ENCODE measurements at regions not wholly inside any gene's neighbourhood (a gene's known extent, or its start where the extent isn't known, plus 50 kb on each side); places are given as distances from the start of the nearest gene placed in this dataset.

DNA sequence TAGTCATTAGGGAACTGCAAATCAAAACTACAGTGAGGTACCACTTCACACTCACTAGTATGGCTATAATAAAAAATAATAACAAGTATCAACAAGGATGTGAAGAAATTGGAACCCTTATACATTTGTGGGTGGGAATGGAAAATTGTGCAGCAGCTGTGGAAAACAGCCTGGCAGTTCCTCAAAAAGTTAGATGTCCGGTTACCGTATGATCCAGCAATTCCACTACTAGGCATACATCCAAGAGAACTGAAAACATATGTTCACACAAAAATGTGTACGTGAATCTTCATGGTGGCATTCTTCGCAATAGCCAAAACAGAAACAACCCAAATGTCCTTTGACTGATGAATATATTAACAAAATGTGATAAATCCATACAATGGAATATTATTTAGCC, 187.9 kb upstream of the LYSMD4 start:
- DNase-seq (ENCODE audit: low spot score): no peak

GRCh38 chr15:99918072-99918471, 184.8 kb upstream of the LYSMD4 start:
- no peak for DNase-seq (ENCODE audit: low spot score)

DNA sequence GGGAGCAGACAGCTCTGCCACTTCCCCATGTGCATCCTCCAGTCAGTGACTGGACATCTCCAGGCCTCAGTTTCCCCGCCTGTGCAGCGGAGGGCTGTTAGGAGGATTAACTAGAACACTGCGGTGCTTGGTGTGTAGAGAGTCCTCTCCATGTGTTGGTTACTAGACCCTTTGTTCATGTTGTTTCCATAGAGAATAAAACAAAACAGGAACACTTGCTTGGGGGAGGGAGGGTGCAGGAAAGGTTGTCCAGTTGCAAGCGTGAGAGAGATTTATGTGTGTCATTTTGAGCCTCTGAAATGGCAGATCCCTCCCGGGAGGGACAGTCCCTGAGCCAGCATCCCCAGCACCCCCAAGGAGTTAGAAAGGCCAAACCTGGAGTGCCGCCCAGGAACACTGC, 184.0 kb upstream of the LYSMD4 start:
- DNase-seq (ENCODE audit: low spot score): no peak

DNA sequence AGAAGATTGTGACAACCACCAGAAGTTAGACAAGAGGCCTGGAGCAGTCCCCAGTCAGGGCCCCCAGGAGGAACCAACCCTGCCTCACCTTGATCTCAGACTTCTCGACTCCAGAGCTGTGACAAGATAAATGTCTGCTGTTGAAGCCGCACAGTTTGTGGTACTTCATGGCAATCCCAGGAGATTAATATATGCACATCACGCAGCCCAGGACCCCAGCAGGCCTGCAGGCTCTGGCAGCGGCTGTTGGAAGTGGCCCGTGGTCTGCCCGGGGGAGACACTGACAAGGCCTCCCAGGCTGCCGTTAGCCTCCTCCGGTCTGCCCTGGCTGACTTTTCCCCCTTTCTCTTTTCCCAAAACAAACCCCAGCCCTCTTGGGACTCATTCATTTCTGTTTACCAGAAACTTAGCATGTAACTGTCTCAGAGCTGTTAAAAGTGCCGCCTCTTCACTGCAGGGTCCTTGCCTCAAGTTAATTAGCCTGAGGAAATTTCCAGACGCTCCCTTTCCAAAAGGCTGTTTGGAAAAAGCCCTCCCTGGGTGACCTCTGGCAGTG, 183.5 kb upstream of the LYSMD4 start:
- DNase-seq (ENCODE audit: low spot score): no peak

DNA sequence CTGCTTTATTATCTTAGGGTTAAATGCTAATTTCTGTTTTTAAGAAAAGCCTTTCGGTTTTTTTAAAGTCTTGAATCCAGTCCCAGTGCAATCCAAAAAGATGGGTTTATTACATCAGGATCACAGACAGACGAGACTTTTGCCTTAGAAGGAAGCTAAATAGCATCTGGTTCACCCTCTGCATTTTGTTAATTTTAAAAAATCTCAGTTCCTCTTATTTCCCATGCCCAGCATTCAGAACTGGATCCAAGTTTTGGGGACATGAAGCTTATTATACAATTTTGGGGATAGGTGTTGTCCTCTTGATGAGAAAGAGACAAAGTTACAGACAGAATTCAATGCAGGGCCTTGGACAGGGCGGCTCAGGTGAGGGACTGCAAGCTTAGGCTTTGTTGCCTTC, 181.5 kb upstream of the LYSMD4 start:
- DNase-seq (ENCODE audit: low spot score): no peak

- DNase-seq (ENCODE audit: low spot score): no peak
Measured at GRCh38 chr15:99911816-99912215, 178.6 kb upstream of the LYSMD4 start.

DNA sequence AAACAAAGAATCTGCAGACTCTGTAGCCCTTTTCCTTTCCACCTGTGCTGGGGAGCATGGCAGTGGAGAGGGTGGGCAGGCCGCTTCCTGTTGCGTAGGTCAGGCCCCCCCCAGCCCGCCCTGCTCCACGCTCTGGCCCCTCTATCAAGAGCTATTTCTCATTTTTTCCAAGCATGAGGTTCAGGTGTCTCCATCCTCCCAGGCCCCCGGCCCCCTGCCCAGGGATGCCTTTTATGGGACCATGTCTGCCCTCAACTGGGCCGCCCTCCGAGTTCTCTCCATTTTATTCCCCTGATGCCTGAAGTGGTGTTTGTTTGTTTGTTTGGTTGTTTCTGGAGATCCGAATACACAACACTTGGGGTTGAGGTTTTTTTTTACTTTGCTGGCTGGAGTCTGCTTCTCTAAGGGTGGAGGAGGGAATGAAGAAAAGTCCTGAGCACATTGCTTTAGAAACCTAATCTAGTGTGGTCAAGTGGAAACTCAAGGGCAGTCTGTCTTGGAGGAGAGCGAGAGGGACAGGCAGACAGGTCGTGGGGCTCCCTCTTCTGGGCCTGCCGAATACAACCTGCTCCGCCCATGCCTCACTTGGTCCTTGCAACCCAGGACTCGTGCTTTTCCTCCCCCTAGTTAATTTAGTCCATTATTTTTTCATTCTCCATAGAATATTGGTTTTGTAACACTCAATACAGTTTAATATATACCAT, 176.5 kb upstream of the LYSMD4 start:
- peak; percentile 18 for DNase-seq (ENCODE audit: low spot score)

DNA sequence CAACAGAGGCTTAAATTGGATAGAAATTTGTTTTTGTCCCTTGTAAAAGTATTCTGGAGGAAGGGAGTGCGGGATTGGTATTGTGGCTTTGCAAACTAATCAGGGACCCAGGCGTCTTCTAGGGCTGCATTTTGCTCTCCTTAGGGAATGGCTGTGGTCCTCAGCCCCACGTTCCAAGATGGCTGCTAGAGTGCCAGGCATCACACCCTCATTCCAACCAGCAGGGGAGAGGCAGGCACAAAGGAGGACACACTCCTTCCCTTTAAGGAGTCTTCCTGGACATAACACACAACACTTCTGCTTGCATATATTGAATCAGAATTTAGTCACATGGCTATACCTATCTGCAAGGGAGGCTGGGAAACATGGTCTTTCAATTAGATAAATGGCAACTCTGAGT, 174.5 kb upstream of the LYSMD4 start:
- DNase-seq (ENCODE audit: low spot score): no peak

DNA sequence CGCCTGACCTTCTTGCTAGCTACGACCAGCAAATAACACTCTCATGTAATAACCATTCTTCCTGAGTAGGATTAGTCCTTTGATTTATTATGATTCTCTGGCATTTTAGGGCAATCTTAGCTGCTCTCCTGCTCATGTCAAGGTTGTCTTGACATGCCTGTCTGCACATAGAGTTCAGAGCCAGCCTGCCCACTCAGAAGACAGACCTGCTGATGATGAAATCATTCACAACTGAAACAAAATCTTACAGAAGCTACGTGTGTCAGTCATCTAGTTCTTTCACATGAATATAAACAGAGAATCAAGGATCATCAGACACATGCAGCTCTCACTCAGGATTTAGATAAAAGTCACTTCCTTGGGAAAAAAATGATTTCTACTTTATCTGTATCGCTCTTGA, 173.6 kb upstream of the LYSMD4 start:
- DNase-seq (ENCODE audit: low spot score): no peak

DNA sequence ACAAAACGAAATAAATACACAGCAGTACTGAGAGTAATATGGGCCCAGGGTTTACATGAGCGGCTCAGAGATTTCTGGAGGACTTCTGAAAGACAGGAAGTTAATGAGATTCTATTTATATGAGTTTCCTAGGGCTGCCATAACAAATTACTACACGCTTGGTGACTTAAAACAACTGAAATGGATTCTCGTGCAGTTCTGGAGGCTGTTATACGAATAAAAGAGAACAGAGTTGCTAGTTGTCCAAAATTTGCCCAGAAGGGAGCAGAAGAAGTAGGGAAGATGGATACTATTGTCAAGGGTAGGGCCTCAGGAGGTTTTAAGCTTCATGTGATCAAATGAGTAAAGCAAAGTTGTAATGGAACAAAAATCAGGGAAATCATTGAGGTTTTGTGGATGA, 173.1 kb upstream of the LYSMD4 start:
- no peak for DNase-seq (ENCODE audit: low spot score)

GRCh38 chr15:99902248-99902928, 169.2 kb upstream of the LYSMD4 start:
- DNase-seq (ENCODE audit: low spot score): no peak

DNA sequence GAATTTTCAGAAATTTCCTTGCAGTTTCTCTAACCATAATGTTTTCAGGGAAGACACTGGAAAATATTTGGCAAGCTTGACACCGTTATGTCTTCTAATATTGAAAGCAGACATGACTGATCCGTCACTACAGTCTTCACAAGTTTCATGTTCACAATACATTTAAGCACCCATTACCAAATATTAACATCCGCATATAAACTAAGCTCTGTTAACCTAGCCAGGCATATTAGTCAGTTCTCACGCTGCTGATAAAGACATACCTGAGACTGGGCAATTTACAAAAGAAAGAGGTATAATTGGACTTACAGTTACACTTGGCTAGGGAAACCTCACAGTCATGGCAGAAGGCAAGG, 162.7 kb upstream of the LYSMD4 start:
- DNase-seq (ENCODE audit: low spot score): no peak

GRCh38 chr15:99895189-99895955, 162.1 kb upstream of the LYSMD4 start:
- DNase-seq (ENCODE audit: low spot score): no peak

DNA sequence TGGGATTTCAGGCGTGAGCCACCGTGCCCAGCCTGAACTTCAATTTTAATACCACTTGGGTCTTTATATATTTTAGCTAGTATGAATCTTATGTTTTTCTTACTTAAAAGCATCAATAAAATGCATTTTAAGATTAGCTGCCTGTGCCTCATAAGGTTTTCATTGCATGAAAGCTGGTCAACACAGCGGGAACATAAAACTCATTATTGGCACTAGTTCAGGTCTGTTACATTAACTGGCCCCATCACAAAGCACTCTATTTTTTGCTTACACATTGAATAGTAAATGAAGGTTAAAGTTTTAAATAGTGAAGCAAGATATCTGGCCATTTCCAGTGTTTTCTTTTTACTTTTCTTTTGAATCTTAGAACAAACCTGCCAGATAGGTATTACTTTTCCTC, 145.6 kb upstream of the LYSMD4 start:
- no peak for DNase-seq (ENCODE audit: low spot score)

- no peak for DNase-seq (ENCODE audit: low spot score)
Measured at GRCh38 chr15:99873451-99873850, 140.2 kb upstream of the LYSMD4 start.

DNA sequence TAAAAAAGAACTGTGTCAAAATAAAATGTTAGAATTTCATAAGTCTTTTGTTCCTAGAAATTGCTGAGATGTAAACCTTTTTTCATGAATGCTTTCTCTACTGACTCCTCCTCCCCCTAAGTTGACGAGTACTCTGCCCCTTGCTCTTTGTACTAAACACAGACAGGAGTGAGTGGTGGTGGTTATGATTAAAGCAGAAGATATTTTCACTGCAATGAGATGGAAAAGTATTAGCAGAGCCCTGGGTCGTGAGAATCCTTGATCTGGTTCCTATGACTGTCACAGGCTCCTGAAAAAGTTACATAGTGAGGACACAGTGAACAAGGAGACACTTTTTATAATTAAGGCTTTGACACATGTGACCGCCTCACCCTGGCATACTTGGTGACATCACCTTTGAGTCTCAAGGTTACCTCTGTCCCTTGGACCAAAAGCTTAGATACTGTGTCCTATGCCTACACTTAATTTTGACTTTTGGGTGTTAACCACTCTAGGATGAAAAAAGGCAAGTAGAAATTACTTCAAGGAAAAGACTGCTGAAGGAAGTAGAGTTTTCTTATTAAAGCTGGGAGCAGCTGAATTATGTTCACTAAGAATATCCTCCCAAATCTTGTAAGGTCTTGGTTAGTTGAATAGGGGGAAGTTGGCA, 130.4 kb upstream of the LYSMD4 start:
- DNase-seq (ENCODE audit: low spot score): no peak

GRCh38 chr15:99857836-99858235, 124.6 kb upstream of the LYSMD4 start:
- no peak for DNase-seq (ENCODE audit: low spot score)

GRCh38 chr15:99850517-99850916, 117.3 kb upstream of the LYSMD4 start:
- DNase-seq (ENCODE audit: low spot score): no peak

DNA sequence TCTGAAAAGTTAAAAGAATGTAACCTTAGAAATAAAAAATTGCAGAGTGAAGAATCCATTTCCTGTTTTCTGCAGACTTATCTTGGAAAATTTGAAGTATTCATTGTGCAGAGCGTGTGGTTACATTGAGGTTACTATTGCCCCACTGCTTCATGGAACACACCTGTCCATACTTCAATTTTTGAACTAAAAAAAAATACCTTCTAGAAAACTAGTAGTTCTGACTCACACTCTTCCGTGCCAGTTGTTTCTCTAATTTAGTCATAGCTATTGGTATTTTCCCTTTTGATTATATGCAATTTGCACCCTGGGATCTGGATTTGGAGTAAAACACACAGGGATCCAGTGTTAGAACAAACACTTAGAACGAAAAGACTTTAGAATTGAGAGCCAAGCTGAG, 111.8 kb upstream of the LYSMD4 start:
- DNase-seq (ENCODE audit: low spot score): no peak

- no peak for DNase-seq (ENCODE audit: low spot score)
Measured at GRCh38 chr15:99844150-99844549, 110.9 kb upstream of the LYSMD4 start.

GRCh38 chr15:99842071-99842470, 108.8 kb upstream of the LYSMD4 start:
- DNase-seq (ENCODE audit: low spot score): no peak

GRCh38 chr15:99826157-99826780, 93.0 kb upstream of the LYSMD4 start:
- DNase-seq (ENCODE audit: low spot score): no peak
